HG03571 (cell line): ENCODE measurements at regions not wholly inside any gene's neighbourhood (a gene's known extent, or its start where the extent isn't known, plus 50 kb on each side); places are given as distances from the start of the nearest gene placed in this dataset.

Experiments
- ATAC-seq: cut with Tn5 transposase; IDR thresholded peaks from one replicate; pipeline ENCODE4 v1.9.1; 2021; ENCODE audit not compliant: unreplicated experiment

DNA sequence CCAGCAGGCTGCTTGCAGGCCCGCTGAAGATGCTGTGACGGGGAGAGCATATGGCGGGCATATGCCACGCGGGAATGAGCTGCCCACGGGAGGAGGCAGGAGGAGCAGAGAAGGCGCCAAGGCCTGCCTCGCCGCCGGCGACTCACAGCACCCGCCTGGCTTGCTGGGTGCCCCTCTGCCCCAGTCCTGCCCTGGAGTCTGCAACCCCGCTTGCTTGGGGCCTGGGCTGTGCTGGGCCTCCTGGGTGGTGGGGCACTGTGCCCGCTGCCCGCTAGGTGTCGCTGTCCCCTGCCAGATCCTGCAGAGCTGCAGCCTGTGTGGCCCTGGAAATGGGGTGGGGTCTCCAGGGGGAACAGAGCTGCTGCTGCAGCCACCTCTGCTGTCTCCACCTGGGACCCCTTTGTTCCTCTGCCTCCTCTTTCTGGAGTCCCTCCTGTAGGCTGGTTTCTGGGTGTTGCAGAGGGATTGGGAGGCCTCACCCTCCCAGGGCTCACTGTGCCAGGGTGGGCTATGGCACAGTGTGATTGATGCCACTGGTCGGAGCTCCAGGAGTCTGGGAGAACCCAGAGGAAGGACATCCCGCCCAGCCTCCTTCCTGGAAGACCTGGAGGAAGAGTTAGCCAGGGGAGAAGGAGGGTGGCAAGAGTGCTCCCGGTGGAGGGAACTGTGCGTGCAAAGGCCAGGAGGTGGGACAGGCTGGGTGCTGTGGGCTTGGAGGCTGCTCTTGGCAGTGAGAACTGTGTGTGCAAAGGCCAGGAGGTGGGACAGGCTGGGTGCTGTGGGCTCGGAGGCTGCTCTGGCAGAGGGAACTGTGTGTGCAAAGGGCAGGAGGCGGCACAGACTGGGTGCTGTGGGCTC lies 141.0 kb upstream of the CIBAR2 start:
- peak; percentile 53 for ATAC-seq

DNA sequence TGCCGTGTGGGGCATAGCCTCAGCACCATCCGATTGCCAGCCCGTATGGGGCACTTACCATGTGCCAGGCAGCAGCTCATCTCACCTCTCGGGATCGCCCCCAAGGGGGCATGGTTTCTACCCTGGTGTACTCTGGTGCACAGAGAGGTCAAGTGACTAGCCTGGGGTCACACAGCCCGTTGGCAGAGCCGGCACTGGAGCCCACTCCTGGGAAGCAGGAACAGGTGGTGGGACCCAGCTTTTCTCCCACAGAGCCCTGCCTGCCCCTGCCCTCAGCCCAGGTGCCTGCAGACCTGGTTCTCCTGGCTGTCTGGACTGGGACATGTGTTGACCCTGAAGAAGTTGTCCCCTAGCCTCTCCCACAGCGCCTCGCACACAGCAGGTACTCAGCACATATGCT lies 141.8 kb upstream of the CIBAR2 start:
- no peak for ATAC-seq

DNA sequence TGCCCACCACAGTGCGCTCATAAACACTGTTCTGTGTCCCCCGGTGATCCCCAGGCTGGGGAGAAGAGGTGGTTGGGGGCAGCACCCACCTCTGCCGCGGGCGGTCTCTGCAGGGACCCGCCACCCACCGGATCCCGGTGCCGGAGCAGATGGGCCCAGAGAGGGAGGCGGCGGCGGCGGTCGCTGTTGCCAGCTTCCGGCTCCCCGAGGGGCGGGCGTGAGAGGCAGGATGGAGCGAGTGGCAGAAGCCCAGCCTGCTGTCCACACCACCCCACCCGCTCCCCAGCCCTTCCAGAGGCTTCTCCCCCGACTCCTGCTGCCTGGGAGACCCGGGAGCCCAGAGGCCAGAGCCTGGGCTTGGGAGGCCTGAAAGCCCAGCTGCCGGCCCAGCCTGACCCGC lies 142.6 kb upstream of the CIBAR2 start:
- ATAC-seq, result no peak

DNA sequence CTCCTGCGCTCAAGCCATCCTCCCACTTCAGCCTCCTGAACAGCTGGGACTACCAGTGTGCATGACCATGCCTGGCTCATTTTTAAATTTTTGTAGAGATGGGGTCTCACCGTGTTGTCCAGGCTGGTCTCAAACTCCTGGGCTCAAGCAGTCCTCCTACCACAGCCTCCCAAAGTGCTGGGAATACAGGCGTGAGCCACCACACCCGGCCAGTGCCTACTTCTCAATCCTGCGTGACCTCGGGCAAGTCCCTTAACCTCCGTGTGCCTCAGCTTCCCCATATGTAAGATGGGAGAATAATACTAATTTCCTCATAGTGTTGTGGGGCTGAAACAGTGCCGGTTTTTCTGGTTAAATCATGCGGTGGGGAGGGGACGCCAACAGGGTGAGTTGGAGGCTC lies 143.5 kb upstream of the CIBAR2 start:
- no peak for ATAC-seq

DNA sequence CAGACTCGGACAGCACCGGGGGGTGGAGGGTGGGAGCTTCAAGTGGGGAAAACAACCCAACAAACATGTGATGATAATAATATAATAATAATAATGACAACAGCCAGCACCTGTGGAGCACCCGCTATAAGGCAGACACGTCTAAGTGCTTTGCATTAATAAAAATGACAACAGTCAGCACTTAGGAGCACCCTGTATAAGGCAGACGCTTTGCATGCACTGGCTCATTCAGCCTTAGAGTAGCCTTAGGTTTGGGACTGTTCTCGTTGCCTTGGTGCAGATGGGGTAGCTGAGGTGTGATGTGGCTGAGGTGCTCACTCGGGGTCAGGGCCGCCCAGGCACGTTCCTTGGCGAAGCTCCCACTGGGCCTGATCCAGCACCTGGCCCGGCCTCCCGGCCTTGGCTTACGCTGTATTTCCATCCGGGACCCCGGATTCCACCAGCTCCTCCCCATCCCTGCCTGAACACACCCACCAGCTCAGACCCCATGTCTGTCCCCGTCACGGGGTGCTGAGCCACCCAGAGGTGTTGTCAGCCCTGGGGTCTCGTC lies 144.0 kb upstream of the CIBAR2 start:
- no peak for ATAC-seq

DNA sequence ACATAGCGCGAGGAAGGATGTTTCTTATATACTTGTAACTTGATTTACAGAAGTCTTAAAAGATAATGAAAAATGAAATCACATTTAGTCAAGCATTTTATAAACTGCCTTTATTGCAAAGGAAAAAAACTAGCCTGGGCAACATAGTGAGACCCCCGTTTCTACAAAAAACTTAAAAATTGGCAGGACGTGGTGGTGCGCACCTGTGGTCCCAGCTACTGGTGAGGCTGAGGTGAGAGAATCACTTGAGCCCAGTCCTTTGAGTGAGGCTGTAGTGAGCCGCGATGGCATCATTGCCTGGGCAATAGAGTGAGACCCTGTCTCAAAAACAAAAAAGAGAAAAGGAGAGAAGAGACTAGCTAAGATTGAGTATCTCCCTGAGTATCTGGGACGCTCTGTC lies 145.2 kb upstream of the CIBAR2 start:
- ATAC-seq, result no peak

DNA sequence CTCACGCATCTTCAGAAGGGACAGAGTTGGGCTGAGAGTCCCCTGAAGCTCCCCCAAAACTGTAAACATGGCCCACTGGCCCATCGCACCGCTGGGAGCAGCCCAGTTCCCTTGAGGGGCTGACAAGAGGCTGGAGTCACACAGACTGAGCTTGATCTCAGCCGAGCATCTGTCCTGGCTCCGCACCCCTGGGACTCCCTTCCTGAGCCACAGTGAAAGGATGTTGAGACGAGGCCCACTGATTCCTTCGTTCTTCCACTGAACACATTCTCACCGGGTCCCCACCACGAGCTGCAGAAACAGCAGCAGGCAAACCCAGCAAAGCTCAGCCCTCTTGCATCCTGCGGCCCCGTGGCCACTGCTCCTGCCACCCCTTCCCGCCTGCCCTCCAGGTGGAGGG lies 145.9 kb upstream of the CIBAR2 start:
- no peak for ATAC-seq

- no peak for ATAC-seq
Measured at GRCh38 chr16:85258629-85259028, 146.4 kb upstream of the CIBAR2 start.

DNA sequence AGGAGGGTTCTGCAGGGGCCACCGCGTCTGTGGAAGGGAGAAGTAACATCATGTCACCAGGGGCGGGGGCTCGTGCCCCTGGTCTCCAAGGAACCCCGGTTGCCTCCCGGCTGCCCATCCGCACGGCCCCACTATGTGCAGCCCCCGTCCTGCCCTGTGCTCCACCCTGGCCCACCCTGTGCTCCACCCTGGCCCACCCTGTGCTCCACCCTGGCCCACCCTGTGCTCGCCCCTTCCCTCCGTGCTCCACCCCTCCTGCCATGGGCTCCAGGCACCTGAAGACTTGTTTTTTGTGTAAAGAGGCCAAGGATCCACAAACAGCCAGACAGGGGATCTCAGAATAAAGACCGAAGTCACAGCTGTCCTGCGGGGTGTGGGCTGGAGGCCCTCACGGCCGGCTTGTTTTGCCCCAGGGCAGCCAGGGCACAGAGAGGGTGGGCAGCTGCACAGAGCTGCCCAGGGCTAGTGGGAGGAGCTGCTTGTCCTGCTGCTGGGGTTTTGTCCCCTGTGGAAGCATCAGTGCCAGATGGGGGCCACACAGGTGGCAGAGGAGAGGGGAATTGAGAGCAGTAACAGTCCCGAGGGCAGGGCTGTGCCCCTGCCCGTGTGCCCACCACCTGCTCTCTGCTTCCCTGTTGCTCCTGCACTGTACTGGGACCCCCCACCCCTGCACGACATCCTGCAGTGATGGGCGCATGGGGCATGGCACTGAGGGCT lies 147.0 kb upstream of the CIBAR2 start:
- no peak for ATAC-seq

- ATAC-seq, result no peak
Measured at GRCh38 chr16:85259832-85260167, 147.5 kb upstream of the CIBAR2 start.

GRCh38 chr16:85261204-85261603 lies 148.9 kb upstream of the CIBAR2 start:
- no peak for ATAC-seq

DNA sequence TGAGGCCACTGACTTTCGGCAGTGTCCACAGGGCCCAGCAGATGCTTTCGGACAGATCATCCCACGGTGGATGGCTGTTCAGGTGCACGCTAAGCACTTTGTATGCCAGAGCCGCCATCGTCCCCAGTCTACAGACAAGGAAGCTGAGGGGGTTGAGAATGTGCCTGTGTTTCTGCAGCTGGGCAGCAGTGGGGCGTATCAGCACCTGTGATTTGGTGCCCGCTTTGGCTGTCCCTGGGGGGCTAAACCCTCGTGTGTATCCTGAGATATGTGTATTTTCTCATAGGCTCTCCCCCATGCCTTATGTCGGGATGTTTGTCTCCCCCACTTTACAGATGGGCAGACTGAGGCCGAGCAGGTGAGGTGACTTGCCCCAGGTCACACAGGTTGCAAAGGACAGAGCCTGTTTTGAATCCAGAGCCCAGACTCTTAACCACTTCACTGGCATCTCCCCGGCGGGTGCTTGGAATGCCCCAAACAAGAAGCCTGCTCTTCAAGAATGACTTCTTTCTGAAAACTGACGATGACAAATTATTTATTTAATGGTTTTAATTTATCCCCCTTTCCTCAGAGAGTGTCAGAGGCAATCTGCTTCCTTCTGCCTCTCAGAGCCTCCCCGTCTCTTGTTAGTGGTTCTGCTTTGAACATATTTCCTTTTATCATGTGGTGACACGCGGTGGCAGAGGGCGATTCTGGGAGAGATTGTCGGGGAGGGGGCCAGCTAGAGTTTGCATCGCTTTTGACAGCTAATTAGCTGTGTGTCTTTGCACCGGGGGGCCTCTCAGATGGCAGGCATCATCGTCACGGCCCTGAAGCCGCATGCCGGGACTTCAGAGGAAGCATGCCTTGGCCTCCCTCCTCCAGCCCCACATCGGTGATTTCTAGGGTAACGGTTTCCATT lies 149.6 kb upstream of the CIBAR2 start:
- no peak for ATAC-seq

DNA sequence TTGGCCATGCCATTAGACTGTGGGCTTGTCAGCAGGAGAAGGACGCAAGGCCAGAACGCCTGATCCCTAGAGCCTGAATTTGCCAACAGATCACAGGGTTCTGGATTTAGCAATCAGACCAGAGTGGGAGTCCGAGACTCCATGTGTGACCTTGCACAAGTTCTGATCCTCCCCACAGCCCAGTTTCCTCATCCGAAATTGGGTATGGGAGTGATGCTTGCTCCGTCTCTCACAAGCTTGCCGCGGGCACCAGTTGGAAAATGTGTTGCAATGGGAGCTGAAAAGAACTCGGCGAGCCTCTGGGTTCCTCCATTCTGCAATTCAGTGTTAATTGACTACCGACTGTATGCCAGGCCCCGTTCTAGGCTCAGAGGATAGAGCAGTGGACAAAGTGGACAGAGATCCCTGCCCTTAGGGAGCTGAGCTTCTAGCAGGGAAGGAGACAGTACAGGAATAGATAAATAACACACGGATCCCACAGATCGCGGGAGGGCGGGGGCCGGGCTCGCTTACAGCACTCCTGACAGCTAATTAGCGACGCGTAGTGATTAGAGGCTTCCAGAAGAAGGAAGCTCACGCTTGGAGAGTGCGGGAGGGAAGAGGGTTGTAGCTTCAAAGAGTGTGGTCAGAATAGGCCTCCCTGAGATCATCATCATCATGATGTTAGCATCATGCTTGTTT lies 150.4 kb upstream of the CIBAR2 start:
- no peak for ATAC-seq

- no peak for ATAC-seq
Measured at GRCh38 chr16:85263239-85263585, 150.9 kb upstream of the CIBAR2 start.

DNA sequence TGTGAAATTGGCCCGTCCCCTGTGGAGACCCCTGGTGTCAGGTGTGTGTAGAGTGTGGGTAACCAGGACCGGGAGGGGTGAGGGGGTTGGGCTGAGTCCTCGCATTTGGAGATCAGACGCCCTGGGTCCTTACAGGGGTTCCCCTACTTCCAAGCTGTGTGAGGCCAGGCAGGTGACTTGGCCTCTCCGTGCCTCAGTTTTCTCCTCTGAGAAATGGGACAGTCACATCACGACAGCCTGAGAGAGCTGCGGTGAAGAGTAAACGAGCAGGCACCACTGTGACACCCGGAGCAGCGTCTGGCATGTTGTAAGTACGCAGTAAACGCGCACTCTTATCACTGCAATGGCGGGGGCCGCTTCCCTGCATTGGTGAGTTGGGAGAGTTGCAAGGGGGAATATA lies 152.5 kb upstream of the CIBAR2 start:
- no peak for ATAC-seq

DNA sequence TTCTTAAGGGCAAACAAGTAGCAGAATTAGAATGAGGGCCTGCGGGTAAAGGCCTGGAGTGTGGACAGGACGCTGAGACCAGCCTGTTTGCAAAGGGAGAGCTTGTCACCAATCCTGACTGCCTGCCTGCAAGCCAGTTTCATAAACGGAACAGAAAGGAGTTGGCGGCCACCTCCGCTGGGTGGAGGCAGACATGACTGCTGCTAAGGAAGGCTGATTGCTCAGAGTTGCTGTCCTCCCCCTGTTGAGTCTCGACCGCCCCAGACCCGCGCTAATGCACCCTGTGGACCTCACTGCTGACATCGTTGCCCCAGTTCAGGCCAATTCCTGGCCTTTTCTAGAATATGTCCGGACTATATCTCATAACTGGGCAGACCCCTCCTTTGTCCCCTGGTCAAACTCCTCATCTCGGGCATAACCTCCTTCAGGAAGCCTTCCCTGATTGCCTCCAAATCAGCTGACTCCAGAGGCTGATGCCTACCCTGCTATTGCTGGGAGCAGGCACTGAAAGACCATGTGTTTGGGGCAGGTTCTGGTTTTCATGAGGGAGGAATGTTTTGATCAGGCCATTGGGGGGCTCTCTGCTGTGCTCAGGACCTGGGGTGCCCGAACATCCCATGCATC lies 153.0 kb upstream of the CIBAR2 start:
- no peak for ATAC-seq

DNA sequence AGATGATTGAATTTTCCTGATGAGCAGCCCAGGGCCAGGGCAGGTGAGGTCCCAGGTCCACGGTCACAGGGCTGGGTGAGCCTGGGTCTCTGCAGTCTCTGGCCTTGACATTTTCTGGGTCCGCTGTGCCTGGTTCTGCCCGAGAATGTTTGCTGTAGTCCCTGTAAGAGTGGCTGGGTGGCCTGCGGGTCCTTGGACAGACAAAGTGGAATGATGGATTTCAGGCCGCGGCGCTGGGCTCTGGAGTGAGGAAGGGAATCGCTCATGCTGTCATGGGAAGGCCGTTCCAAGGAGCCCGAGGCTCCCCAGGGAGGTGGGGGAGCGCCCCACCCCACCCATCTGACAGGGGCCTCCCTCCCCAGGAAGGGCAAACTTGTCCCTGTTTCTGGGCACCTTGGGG lies 153.5 kb upstream of the CIBAR2 start:
- ATAC-seq, result no peak

- no peak for ATAC-seq
Measured at GRCh38 chr16:85266857-85267256, 154.6 kb upstream of the CIBAR2 start.

DNA sequence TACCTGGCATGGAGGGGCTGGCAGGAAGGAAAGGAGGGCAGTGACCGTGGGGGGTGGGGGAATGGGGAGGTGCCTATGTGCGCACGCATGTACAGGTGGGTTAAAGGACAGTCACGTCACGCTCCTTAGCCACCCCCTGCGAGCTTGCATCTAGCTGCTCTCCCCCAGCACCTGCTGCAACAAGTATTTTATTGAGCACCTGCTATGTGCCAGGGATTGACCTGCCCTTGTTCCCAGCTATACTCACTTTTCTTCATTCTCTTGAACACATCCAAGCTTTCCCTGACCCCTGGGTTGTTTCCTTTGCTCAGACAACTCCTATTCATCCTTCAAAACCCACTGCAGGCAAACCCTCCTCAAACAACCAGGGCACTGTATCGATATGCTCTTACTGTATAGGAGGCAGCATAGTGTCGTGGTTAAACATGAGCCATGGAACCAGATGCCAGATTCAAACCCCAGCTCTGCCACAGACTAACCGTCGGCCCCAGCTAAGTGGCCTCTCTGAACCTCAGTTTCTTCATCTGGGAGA lies 155.2 kb upstream of the CIBAR2 start:
- no peak for ATAC-seq

- no peak for ATAC-seq
Measured at GRCh38 chr16:85269165-85269564, 156.9 kb upstream of the CIBAR2 start.
